ENCODE measurements at regions not wholly inside any gene's neighbourhood (a gene's known extent, or its start where the extent isn't known, plus 50 kb on each side); places are given as distances from the start of the nearest gene placed in this dataset.

DNA sequence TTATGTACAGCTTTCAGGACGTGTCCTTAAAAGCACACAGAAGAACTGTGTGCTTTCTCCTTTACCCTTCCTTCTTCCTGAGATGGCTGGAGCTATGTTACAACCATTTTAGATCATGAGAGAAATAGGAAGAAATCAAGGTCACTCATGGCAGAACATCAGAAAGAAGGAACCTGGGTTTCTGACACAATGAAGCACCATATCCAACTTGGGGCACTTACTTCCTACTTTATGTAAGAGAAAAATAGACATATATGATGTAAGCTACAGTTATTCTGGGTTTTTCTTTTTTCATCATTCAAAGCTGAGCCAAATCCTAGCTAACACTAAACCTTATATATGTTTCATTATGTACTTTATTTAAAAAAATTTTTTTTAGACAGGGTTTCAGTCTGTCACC is 79.5 kb downstream of the FAM161A start:
- H3K27me3 ChIP-seq (ENCODE audit: control insufficient read depth in 4 of 4, insufficient read depth in 4 of 4, low read length in 3 of 4), result no peaks in the 10 kb centered on the region
- WGBS, result 74% methylated on average over 1 of the region's 1 CpG
- H3K4me1 ChIP-seq (ENCODE audit: control insufficient read depth in 4 of 4, insufficient read depth in 4 of 4, low read length in 3 of 4), result no peaks in the 10 kb centered on the region
- no peak overlapping the region for H3K9ac ChIP-seq (ENCODE audit: low read depth in 1 of 2, low read length in 2 of 2)
- H3K4me3 ChIP-seq (ENCODE audit: low read depth in 1 of 3, low read length in 3 of 3), result no peak overlapping the region
- no peak for DNase-seq (ENCODE audit: low spot score)
- H3K9me3 ChIP-seq (ENCODE audit: control insufficient read depth in 4 of 4, low read length in 3 of 4), result no peaks in the 10 kb centered on the region
- H3K27ac ChIP-seq (ENCODE audit: low read depth in 1 of 2, low read length in 2 of 2), result no peak overlapping the region
- TF ChIP-seq TAF1 (conservative IDR thresholded peaks at IDR 0.05), result no peak
- TF ChIP-seq RAD21 (IDR thresholded peaks at IDR 0.05), result no peak
- TF ChIP-seq FOXA2 (IDR thresholded peaks at IDR 0.05), result no peak
- TF ChIP-seq, protein P1, sequence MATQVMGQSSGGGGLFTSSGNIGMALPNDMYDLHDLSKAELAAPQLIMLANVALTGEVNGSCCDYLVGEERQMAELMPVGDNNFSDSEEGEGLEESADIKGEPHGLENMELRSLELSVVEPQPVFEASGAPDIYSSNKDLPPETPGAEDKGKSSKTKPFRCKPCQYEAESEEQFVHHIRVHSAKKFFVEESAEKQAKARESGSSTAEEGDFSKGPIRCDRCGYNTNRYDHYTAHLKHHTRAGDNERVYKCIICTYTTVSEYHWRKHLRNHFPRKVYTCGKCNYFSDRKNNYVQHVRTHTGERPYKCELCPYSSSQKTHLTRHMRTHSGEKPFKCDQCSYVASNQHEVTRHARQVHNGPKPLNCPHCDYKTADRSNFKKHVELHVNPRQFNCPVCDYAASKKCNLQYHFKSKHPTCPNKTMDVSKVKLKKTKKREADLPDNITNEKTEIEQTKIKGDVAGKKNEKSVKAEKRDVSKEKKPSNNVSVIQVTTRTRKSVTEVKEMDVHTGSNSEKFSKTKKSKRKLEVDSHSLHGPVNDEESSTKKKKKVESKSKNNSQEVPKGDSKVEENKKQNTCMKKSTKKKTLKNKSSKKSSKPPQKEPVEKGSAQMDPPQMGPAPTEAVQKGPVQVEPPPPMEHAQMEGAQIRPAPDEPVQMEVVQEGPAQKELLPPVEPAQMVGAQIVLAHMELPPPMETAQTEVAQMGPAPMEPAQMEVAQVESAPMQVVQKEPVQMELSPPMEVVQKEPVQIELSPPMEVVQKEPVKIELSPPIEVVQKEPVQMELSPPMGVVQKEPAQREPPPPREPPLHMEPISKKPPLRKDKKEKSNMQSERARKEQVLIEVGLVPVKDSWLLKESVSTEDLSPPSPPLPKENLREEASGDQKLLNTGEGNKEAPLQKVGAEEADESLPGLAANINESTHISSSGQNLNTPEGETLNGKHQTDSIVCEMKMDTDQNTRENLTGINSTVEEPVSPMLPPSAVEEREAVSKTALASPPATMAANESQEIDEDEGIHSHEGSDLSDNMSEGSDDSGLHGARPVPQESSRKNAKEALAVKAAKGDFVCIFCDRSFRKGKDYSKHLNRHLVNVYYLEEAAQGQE (IDR thresholded peaks at IDR 0.05), result no peak
- TF ChIP-seq, protein P2, sequence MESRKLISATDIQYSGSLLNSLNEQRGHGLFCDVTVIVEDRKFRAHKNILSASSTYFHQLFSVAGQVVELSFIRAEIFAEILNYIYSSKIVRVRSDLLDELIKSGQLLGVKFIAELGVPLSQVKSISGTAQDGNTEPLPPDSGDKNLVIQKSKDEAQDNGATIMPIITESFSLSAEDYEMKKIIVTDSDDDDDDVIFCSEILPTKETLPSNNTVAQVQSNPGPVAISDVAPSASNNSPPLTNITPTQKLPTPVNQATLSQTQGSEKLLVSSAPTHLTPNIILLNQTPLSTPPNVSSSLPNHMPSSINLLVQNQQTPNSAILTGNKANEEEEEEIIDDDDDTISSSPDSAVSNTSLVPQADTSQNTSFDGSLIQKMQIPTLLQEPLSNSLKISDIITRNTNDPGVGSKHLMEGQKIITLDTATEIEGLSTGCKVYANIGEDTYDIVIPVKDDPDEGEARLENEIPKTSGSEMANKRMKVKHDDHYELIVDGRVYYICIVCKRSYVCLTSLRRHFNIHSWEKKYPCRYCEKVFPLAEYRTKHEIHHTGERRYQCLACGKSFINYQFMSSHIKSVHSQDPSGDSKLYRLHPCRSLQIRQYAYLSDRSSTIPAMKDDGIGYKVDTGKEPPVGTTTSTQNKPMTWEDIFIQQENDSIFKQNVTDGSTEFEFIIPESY (IDR thresholded peaks at IDR 0.05), result no peak
- no peak for TF ChIP-seq YY1 (IDR thresholded peaks at IDR 0.05)
- TF ChIP-seq NR2F2 (IDR thresholded peaks at IDR 0.05), result no peak
- TF ChIP-seq FOXA1 (IDR thresholded peaks at IDR 0.05), result no peak
- TF ChIP-seq, protein P3, sequence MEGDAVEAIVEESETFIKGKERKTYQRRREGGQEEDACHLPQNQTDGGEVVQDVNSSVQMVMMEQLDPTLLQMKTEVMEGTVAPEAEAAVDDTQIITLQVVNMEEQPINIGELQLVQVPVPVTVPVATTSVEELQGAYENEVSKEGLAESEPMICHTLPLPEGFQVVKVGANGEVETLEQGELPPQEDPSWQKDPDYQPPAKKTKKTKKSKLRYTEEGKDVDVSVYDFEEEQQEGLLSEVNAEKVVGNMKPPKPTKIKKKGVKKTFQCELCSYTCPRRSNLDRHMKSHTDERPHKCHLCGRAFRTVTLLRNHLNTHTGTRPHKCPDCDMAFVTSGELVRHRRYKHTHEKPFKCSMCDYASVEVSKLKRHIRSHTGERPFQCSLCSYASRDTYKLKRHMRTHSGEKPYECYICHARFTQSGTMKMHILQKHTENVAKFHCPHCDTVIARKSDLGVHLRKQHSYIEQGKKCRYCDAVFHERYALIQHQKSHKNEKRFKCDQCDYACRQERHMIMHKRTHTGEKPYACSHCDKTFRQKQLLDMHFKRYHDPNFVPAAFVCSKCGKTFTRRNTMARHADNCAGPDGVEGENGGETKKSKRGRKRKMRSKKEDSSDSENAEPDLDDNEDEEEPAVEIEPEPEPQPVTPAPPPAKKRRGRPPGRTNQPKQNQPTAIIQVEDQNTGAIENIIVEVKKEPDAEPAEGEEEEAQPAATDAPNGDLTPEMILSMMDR (IDR thresholded peaks at IDR 0.05; ENCODE audit: low read depth, low read length, missing input control), result no peak
- no peak for TF ChIP-seq MAX (IDR thresholded peaks at IDR 0.05)
- no peak for TF ChIP-seq JUND (IDR thresholded peaks at IDR 0.05)
- TF ChIP-seq, protein P4, sequence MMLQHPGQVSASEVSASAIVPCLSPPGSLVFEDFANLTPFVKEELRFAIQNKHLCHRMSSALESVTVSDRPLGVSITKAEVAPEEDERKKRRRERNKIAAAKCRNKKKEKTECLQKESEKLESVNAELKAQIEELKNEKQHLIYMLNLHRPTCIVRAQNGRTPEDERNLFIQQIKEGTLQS (IDR thresholded peaks at IDR 0.05), result no peak
- TF ChIP-seq HNF4A (conservative IDR thresholded peaks at IDR 0.05), result no peak
- TF ChIP-seq SP1 (IDR thresholded peaks at IDR 0.05), result no peak
- H3K36me3 ChIP-seq (ENCODE audit: control insufficient read depth in 4 of 4, insufficient read depth in 3 of 4, low read depth in 1 of 4, low read length in 3 of 4), result no peaks in the 10 kb centered on the region

- no peak overlapping the region for H3K9ac ChIP-seq (ENCODE audit: low read depth in 1 of 2, low read length in 2 of 2)
- no peak overlapping the region for H3K27ac ChIP-seq (ENCODE audit: low read depth in 1 of 2, low read length in 2 of 2)
- DNase-seq (ENCODE audit: low spot score), result no peak
- H3K4me1 ChIP-seq (ENCODE audit: control insufficient read depth in 4 of 4, insufficient read depth in 4 of 4, low read length in 3 of 4), result no peaks in the 10 kb centered on the region
- TF ChIP-seq JUND (IDR thresholded peaks at IDR 0.05) (no peak), EGR1 (IDR thresholded peaks at IDR 0.05; ENCODE audit: low read depth in 2 of 2) (no peak)
- no peaks in the 10 kb centered on the region for H3K9me3 ChIP-seq (ENCODE audit: control insufficient read depth in 4 of 4, low read length in 3 of 4)
- no peaks in the 10 kb centered on the region for H3K27me3 ChIP-seq (ENCODE audit: control insufficient read depth in 4 of 4, insufficient read depth in 4 of 4, low read length in 3 of 4)
- H3K4me3 ChIP-seq (ENCODE audit: low read depth in 1 of 3, low read length in 3 of 3), result no peak overlapping the region
- WGBS, result 74% methylated on average over 7 of the region's 7 CpGs
- H3K36me3 ChIP-seq (ENCODE audit: control insufficient read depth in 4 of 4, insufficient read depth in 3 of 4, low read depth in 1 of 4, low read length in 3 of 4), result no peaks in the 10 kb centered on the region
Observed at GRCh38 chr2:61771904-61772845, 81.7 kb downstream of the FAM161A start.

All from liver (tissue), 8 donors.